ENCODE measurements at regions not wholly inside any gene's neighbourhood (a gene's known extent, or its start where the extent isn't known, plus 50 kb on each side); places are given as distances from the start of the nearest gene placed in this dataset.

DNA sequence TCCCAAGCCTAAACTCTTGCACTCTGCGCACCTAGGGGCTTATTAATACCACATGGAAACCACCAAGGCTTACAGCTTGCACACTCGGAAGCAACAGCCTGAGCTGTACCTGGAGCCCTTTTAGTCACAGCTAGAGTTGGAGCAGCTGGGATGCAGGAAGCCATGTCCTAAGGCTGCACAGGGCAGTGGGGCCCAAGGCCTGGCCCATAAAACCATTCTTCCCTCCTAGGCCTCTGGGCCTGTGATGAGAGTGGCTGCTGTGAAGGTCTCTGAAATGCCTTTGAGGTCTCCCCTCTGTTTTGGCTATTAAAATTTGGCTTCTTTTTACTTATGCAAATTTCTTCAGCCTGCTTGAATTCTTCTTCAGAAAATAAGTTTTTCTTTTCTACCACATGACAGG, 383.9 kb upstream of the UBE2E2 start:
- TF ChIP-seq CTCF (IDR thresholded peaks at IDR 0.05), result no peak
- TF ChIP-seq POLR2A (IDR thresholded peaks at IDR 0.05), result no peak
- TF ChIP-seq POLR2AphosphoS5 (IDR thresholded peaks at IDR 0.05), result no peak

Data from stomach (tissue), 4 donors.